Suprapubic skin (tissue), 4 donors: ENCODE measurements at regions not wholly inside any gene's neighbourhood (a gene's known extent, or its start where the extent isn't known, plus 50 kb on each side); places are given as distances from the start of the nearest gene placed in this dataset.

Experiments
- CTCF ChIP-seq, 2 donors: fragments of 200-600 bp in 1 of 2; fragments of 450-650 bp in 1 of 2; sonication (generic) in 1 of 2; IDR thresholded peaks; one replicate each; pipeline ENCODE4 v1.5.1; 2016 to 2019; ENCODE audit warnings: antibody characterized with exemption in 2 of 2, mild to moderate bottlenecking in 1 of 2, moderate library complexity in 1 of 2
- EP300 ChIP-seq: sonication (generic); formaldehyde crosslinking; IDR thresholded peaks from one replicate; pipeline ENCODE4 v1.6.1; 2017; ENCODE audit warnings: antibody characterized with exemption
- POLR2A ChIP-seq, 2 donors: fragments of 450-650 bp; IDR thresholded peaks; one replicate each; pipeline ENCODE4 v1.6.1; 2017; ENCODE audit warnings: antibody characterized with exemption in 2 of 2, mild to moderate bottlenecking in 2 of 2, moderate library complexity in 2 of 2
- POLR2AphosphoS5 ChIP-seq, 3 donors: sonication (generic); formaldehyde crosslinking; IDR thresholded peaks; one replicate each; pipeline ENCODE4 v1.6.1; 2017; ENCODE audit warnings: antibody characterized with exemption in 3 of 3

- TF ChIP-seq CTCF (IDR thresholded peaks at IDR 0.05) = no peak
- no peak for TF ChIP-seq EP300
- TF ChIP-seq POLR2A (IDR thresholded peaks at IDR 0.05) = no peak
- no peak for TF ChIP-seq POLR2AphosphoS5 (IDR thresholded peaks at IDR 0.05)
These were observed 73.8 kb upstream of the CHODL start for GRCh38 chr21:18170829-18171228.
